ENCODE measurements at regions not wholly inside any gene's neighbourhood (a gene's known extent, or its start where the extent isn't known, plus 50 kb on each side); places are given as distances from the start of the nearest gene placed in this dataset.
"Not testable (repeated sequence)": the region's sequence is repeated elsewhere in the genome, so short reads cannot be mapped to it uniquely, and the experiment has no call there.

GRCh38 chr5:68114378-68115040, 101.0 kb upstream of the PIK3R1 start:
- no peak for DNase-seq

- DNase-seq, result no peak
These were observed 102.9 kb upstream of the PIK3R1 start for GRCh38 chr5:68112658-68113057.

- DNase-seq, result no peak
These were observed 104.7 kb upstream of the PIK3R1 start for GRCh38 chr5:68110894-68111293.

- DNase-seq, result no peak
These were observed 105.3 kb upstream of the PIK3R1 start for GRCh38 chr5:68110264-68110663.

GRCh38 chr5:68104217-68104616, 111.3 kb upstream of the PIK3R1 start:
- not testable (repeated sequence) for DNase-seq

- DNase-seq, result not testable (repeated sequence)
These were observed 112.3 kb upstream of the PIK3R1 start for GRCh38 chr5:68103297-68103696.

GRCh38 chr5:68099327-68099726, 116.2 kb upstream of the PIK3R1 start:
- DNase-seq, result no peak

- no peak for DNase-seq
These were observed 121.9 kb upstream of the PIK3R1 start for GRCh38 chr5:68093455-68094159.

- no peak for DNase-seq
These were observed 127.3 kb upstream of the PIK3R1 start for GRCh38 chr5:68088302-68088701.

- DNase-seq, result no peak
These were observed 127.7 kb upstream of the PIK3R1 start for GRCh38 chr5:68087866-68088265.

- no peak for DNase-seq
These were observed 128.7 kb upstream of the PIK3R1 start for GRCh38 chr5:68086857-68087256.

GRCh38 chr5:68086439-68086838, 129.1 kb upstream of the PIK3R1 start:
- DNase-seq, result no peak

- no peak for DNase-seq
These were observed 131.2 kb upstream of the PIK3R1 start for GRCh38 chr5:68084396-68084795.

- DNase-seq, result no peak
These were observed 135.1 kb upstream of the PIK3R1 start for GRCh38 chr5:68080282-68081050.

- no peak for DNase-seq
These were observed 138.1 kb upstream of the PIK3R1 start for GRCh38 chr5:68077349-68077894.

GRCh38 chr5:68074633-68075032, 140.9 kb upstream of the PIK3R1 start:
- DNase-seq, result no peak

- DNase-seq, result no peak
These were observed 141.4 kb upstream of the PIK3R1 start for GRCh38 chr5:68074048-68074632.

- no peak for DNase-seq
These were observed 143.8 kb upstream of the PIK3R1 start for GRCh38 chr5:68071736-68072135.

- DNase-seq, result no peak
These were observed 144.3 kb upstream of the PIK3R1 start for GRCh38 chr5:68071282-68071632.

- no peak for DNase-seq
These were observed 144.8 kb upstream of the PIK3R1 start for GRCh38 chr5:68070591-68071281.

- no peak for DNase-seq
These were observed 147.5 kb upstream of the PIK3R1 start for GRCh38 chr5:68067976-68068603.

- DNase-seq, result no peak
These were observed 148.3 kb upstream of the PIK3R1 start for GRCh38 chr5:68067291-68067690.

Measured in CD4-positive, alpha-beta T cell treated with Interleukin-4 for 1 hour (primary cell).